GM19452 (cell line): ENCODE measurements at regions not wholly inside any gene's neighbourhood (a gene's known extent, or its start where the extent isn't known, plus 50 kb on each side); places are given as distances from the start of the nearest gene placed in this dataset.
"Not testable (repeated sequence)": the region's sequence is repeated elsewhere in the genome, so short reads cannot be mapped to it uniquely, and the experiment has no call there.

Experiments used
- ATAC-seq: cut with Tn5 transposase; IDR thresholded peaks from one replicate; pipeline ENCODE4 v1.9.1; 2021; ENCODE audit not compliant: unreplicated experiment

DNA sequence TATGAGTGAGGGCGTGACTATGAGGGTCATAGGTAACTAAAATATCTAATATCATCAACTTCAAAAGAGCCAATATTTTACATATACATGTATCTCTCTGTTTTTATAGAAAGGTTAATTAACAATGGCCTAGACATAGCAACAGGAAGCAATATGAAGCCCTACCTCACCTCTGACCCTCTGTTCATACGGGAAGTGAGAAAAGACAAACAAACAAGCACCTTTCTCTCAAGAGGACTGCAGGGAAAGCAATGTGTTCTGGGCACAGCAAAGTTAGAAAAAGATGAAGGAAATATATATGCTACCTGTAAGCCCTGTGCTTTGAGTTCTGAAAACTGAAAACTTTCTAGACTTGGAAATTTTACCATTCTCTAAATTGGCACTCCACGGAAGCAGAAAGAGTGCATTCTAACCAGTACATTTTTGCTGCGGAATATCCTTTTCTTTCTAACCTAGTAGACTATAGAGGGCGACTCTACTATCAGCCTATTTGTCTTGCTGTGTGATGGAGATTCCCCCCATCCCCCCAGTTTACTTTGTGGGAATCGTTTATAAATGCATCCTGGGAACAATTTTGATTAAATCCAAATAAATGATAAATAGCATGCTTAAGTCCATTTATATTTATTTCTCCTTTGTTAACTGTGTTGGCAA lies 830.4 kb upstream of the FAT3 start:
- ATAC-seq = no peak

DNA sequence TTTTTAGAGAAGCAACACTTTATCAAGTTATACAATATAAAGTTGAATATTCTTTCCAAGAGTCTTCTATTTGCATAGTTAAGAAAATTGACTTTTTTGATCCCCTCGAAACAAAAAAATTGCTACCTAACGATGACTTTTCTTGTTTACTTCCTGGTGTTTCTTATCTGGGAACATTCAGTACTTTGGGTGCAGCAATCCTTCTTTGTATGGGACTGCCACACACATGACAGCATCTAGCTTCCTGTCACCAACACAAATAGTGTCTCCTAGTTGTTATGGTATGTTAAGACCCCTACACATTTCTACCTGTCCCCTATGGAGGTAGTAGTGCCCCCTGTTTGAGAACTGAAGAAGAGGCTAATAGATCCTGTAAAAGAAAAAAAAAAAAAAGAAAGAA lies 841.7 kb upstream of the FAT3 start:
- no peak for ATAC-seq

DNA sequence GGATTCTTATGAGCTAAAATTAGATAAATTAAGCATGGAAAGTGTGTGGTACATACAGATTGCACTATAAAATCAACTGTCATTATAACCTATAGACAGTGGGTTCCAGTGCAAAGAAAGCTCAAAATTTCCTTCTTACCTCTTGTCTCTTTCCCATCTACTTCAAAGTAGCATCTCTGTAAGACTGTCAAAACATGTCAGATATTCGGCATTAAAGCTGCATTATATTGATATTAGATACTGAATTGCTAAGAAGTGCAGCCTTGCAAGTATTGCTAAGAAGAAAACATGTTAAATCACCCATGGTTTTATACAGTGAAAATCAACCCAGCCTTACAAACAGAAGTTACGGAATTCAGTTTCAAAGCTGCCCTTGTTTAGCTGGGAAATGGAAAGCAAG lies 849.8 kb upstream of the FAT3 start:
- no peak for ATAC-seq

DNA sequence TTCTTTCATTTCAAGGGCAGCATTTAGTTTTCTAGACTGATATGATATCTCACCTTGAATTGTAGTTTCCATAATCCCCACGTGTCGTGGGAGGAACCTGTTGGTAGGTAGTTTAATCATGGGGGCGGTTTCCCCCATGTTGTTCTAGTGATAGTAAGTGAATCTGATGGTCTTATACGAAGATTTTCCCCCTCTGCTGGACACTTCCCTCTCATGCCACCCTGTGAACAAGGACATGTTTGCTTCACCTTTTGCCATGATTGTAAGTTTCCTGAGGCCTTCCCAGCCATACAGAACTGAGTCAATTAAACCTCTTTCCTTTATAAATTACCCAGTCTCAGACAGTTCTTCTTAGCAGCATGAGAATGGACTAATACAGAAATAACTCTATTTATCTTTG lies 851.1 kb upstream of the FAT3 start:
- ATAC-seq = no peak

DNA sequence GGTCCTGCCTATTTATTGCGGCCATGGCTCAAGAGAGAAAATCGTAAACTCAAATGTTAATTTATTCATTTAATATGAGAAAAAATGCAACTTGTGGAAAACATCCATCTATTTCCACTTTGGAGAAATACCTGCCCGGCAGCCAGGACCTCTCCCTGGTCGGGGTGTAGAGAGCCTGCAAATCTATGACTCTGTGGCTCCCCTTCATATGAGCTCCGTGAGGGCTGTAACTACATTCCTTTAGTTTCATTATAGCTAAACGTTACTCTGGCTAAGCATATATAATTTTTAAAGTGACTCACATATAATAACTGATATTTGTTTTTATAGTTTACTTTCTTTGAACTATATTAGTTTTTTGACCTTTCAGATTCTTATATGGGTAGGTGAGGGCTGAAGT lies 857.8 kb upstream of the FAT3 start:
- ATAC-seq = no peak

DNA sequence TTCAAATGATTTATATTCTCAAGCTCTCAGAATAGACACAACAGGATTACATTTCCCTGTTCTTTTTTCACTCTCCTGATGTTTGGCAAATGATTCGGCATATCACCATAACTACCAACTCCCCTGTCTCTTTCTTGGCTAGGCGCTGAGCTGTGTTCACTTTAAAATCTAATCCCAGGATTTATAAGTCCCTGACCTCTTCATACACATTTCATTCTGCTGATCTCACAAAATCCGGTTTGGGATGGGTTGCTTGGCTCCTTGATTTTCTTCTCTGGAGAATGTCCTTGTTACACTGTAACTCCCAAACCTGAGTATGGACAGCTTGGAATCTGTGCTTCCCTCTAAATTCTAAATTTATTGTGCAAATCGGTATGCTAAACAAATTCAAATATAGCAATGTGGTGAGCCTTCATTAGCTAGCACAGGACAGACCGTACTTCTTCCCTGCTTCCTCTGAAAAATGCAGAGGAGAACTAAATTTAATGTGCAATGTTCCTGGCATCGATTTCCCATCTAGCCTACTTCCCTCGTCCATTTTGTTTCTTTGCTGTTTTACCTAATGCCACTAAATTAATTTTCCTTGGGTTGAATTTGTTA lies 858.5 kb upstream of the FAT3 start:
- no peak for ATAC-seq

DNA sequence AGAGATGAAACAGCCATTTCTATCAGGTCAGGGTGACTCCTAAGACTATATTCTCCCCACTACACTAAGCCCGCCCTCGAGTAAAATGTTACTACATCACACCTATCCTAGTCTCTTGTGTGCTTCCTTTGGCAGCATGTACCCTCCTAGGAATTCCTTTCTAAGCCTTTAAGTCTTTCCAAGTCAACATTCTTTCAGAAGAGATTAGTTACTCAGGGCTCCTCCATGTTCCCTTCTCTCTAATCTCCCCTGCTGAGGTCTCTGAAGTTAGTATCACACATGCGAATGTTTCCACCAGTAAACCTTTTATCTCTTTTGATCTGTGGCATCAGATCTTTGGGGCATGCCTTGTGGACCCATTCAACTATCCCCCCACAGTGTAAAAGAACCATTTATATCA lies 873.7 kb upstream of the FAT3 start:
- no peak for ATAC-seq

DNA sequence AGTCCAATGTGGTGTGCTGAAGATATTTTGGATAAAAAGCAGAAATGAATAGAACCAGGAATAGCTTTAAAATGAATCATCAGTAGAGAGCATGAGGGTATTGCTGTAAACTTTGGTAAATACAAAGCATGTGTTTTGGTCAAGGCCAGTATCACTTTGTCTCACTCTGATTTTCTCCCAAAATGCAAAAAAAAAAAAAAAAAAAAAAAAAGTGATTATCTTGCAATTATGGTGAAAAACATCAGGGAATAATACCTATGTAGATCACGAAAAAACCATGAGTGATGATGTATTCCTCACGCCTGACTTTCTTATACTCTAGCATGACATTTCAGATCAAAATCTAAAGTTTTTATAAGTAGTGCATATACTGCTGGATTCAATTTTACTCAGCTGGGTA lies 897.9 kb upstream of the FAT3 start:
- ATAC-seq = no peak

DNA sequence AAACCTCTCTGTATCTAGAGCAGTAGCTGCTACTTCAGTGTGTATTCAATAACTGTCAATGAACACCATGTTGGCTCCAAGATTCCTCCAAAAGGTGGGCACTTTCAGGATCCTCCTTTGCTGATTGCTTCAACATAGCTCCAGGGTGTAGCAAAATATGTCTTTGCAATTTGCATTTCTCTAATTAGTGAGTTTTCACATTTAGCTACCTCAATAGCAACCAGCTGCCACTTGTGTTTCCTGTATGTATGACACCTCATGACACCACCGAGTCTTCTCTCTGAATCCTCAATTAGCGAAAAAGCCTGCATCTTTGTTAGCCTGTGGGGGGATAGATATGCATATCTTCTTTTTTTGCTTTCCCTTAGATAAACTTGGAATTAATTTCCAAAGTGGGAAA lies 898.3 kb upstream of the FAT3 start:
- ATAC-seq = no peak

DNA sequence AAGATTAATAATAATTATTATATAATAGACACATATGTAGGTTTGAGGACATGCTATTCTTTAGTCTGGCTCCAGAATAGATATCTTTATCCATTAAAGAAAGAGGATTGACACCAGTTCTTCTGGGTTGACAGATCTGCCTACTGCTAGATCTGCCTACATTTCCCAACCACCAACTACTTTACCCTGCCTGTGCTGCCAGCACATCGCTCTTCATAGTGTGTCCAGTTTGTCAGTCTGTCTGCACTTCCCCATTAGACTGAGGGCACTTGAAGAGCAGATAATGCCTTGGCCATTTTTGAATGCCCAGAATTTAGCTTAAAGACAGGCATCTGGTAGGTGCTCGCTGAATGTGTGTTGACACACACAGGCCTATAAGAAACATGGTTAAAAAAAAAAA lies 910.1 kb upstream of the FAT3 start:
- ATAC-seq = no peak

DNA sequence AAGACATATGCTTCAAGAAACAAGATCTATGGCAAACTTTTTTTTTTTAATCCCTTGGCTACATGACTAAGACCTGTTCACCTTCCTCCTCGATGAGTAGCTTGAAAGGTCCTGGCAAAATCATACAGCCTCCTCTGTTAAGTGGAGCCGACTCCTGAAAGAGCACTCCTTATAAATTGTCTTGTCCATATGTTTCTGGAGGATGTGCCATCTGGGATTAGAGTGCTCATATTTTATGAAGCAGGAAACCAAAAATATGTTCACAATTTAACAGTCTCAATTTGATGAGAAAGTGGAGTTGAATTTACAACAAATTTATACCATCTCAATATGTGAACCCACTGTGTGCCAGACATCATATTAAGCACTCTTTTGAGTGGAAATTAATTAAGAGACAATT lies 912.1 kb upstream of the FAT3 start:
- no peak for ATAC-seq

DNA sequence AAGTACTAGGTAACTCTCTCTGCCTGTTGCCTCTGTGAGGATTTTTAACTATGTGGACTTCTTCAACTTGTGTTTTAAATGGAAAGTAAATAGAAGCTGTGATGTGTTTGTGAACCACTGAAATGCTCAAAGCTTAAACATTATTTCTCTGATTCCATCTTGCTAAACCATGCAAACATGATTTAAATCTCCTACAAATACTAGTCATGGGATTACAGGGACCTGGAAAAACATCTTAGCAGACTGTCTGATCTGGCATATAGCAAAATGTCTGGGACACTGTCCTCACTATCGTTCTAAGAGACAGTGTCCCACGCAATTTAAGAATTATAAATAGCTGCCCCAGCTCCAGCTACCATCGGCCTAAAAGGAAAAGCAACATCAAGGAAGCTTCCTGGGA lies 914.5 kb upstream of the FAT3 start:
- ATAC-seq = no peak

DNA sequence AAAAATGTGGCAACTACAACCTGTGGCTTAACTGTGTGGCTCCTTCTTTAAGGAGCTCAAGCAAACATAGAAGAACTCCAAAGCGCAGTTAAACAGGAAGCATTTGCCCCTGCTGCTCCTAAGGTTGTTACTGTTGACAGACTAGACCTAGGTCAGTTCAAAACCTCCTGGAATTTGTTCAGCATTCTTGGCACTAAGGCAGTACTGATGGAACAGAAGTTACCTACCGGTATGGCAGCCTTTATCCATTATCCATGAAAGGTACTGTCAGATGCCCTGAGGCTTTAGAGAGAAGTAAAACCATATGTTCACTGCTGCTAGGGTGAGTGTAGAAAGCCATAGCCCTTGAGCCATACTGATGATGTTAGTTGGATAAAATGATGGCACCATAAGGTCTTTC lies 916.5 kb upstream of the FAT3 start:
- no peak for ATAC-seq

DNA sequence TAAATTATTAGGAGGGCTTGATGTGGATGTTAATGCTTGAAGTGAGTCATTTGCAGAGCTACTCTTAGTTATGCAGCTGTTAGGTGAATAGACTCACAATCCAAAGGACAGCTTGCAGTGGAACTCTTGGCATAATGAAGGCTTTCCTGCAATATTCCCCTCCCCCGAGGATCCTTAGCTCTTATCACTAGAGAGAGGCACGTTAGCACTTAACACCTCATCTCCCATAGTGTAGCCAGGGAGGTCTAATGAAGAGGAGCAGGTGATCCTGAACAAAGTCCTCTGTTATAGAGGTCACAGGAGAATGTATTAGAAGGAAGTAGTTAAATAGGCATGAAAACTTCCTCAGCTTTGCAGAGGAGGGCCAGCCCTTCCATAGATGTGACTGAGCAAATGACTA lies 919.2 kb upstream of the FAT3 start:
- no peak for ATAC-seq

DNA sequence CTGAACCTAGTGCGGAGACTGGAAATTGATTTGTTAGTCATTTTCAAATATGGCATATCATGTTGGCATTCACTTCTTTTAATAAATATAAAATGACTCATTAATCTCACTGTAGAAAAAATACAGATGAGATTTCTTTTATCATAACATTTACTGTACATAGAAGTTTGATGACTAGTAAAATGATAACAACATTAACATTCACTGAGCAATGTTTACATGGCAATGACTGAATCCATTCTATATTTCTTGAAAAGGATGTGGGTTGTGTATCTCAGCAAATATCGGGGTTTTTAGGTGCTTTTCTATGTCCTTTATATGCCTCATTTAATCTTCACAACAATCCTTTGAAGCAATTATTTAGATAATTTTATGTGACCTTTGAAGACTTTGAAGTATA lies 920.9 kb upstream of the FAT3 start:
- no peak for ATAC-seq

DNA sequence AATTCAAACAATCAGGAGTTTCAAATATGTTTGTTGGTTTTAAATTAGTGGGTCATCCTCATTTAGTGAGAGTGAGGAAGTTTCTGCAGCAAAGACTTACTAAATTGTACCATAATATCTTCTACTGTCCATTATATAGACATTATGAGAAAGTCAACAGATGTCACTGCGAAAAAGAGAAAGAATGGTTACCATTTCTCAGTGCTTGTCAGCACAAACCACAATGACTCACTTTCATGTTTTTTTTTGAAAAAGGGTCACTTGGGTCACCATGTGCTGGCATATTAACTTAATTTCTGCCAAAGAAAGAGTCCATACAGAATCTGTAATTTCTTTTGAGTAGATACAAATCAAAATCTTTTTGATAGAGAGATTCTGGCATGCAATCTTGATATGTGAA lies 924.6 kb upstream of the FAT3 start:
- no peak for ATAC-seq

DNA sequence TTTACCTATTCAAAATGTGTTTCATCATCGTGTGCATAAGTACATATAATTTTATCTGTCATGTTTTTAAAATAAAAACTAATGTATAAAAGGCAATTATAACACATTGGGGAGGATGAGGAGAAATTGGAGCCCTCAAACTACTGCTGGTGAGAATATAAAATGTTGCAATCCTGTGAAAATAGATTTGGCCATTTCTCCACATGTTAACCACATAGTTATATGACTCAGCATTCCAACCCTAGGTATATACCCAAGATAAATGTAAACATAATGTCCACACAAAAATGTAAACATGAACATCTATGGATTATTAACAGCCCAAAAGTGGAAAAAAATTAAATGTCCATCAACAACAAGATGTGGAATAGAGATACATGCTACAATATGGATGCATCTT lies 928.0 kb upstream of the FAT3 start:
- ATAC-seq = no peak

DNA sequence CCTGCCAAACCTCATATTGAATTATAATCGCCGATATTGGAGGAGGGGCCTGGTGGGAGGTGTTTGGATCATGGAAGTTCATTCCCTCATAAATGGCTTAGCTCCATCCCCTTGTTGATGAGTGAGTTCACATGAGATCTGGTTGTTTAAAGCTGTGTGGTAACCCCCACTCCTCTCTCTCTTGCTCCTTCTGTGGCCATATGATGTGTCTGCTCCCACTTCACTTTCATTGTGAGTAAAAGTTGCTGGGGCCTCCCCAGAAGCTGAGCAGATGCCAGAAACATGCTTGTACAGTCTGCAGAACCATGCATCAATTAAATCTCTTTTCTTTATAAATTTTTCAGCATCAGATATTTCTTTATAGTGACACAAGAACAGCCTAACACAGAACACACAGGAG lies 929.0 kb upstream of the FAT3 start:
- no peak for ATAC-seq

DNA sequence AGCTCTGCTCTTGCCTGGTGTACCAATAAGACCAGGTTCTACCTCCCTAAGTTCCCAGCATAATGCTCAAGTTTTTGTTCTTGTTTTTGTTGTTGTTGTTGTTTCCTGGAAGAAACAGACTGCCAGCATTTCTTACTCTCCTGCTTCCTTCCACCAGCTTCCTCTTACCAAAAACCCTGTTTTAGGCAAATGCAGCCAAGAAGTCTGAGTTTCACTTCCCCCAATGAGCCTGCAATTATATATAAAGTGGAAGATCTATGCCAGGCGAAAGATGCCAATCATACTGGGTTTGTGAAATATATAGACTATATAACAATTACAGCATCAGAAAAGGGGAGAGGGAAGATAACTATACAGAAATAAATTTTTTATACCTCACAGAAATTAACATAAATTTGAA lies 931.5 kb upstream of the FAT3 start:
- ATAC-seq = no peak

DNA sequence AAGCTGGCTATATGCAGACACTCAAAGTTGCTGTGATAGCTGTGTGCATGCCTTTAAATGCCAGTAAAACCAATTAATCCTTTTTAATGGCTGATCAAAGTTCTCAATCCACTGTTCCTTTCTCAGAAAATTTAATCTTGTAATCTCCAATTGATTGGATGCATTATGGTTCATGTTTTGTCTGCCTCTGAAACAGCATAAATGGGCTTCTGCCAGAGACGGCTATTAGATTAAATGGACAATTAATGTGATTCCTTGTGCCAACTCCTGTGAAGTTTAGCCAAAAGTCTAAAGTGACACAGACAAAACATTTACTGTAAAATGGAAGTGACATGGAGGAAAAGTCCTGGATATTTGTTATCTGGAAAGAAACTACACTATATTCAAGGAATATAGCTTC lies 952.5 kb upstream of the FAT3 start:
- no peak for ATAC-seq

DNA sequence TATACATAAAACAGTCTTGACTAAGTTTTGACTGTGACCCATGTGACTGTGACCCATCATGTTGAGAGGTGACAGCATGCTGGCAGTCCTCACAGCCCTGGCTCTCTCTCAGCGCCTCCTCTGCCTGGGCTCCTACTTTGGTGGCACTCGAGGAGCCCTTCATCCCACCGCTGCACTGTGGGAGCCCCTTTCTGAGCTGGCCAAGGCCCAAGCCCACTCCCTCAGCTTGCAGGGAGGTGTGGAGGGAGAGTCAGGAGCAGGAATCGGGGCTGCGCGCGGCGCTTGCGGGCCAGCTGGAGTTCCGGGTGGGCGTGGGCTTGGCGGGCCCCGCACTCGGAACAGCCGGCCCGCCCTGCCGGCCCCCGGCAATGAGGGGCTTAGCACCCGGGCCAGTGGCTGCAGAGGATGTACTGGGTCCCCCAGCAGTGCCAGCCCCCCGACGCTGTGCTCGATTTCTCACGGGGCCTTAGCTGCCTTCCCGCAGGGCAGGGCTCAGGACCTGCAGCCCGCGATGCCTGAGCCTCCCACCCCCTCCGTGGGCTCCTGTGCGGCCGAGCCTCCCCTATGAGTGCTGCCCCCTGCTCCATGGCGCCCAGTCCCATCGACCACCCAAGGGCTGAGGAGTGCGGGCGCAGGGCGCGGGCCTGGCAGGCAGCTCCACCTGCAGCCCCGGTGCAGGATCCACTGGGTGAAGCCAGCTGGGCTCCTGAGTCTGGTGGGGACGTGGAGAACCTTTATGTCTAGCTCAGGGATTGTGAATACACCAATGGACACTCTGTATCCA lies 955.9 kb upstream of the FAT3 start:
- ATAC-seq = not testable (repeated sequence)

DNA sequence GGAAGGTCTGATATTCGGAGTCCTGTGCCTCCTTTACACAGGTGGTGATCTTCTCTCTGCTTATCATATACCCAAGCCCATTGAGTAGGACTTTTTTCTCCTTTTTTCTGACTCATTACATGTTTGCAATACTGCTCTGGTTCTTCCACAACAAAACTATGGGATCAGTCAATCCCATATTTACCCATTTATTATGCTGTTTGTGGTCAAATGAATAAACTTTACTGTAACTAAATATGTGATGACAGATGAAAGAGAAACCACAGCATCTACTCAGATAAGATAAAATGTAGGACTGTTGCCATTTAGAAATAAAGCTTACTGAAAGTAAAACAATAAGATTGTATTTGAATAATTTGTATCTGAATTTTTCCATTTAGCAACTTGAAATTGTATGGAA lies 958.7 kb upstream of the FAT3 start:
- ATAC-seq = no peak

DNA sequence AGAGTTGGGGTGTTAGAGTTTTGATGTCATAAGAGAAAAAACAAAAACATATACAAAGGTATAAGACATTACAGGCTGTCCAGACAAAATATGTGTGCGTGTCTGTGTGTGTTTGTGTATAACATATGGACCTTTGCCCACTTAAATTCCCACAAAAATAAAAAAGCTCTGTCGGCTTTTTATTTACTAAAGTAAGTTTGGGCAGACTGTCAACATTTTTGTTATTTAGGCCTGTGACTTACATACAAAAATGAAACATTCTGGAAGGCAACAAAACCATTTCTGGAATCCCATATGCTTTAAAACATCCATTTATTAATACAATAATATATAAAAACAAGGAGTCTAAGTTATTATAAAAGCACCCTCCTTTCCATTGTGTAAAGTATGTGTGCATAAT lies 960.1 kb upstream of the FAT3 start:
- no peak for ATAC-seq
